HG03378 (cell line): ENCODE measurements at regions not wholly inside any gene's neighbourhood (a gene's known extent, or its start where the extent isn't known, plus 50 kb on each side); places are given as distances from the start of the nearest gene placed in this dataset.
"Not testable (repeated sequence)": the region's sequence is repeated elsewhere in the genome, so short reads cannot be mapped to it uniquely, and the experiment has no call there.

Experiments
- ATAC-seq: cut with Tn5 transposase; IDR thresholded peaks from one replicate; pipeline ENCODE4 v1.9.1; 2021; ENCODE audit warnings: mild to moderate bottlenecking, moderate library complexity; ENCODE audit not compliant: unreplicated experiment

GRCh38 chr9:27800692-27801370, 227.6 kb upstream of the C9orf72 start:
- ATAC-seq = no peak

- ATAC-seq = no peak
These were observed 228.3 kb upstream of the C9orf72 start for GRCh38 chr9:27801545-27801944.

GRCh38 chr9:27802418-27802817, 229.1 kb upstream of the C9orf72 start:
- ATAC-seq = no peak

GRCh38 chr9:27808864-27809263, 235.6 kb upstream of the C9orf72 start:
- ATAC-seq = no peak

GRCh38 chr9:27817747-27818146, 244.5 kb upstream of the C9orf72 start:
- no peak for ATAC-seq

- no peak for ATAC-seq
These were observed 245.1 kb upstream of the C9orf72 start for GRCh38 chr9:27818348-27818747.

DNA sequence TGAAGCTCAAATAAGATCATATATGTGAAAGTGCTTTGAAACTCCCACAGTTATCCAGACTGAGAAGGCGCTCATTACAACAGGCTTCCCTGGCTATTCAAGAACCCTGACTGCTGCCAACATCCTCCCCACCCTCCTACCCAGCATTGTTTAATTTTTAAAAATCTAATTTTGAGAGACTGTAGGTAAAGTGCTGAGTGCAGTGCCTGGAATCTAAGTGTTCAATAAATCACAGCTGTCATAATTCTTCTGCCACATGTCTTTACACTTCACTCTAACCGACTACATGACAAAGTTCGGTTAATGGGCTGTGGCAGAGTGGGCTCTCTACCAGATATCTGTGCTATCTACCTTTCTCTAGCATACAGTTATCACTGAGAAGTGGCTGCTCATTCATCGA, 255.6 kb upstream of the C9orf72 start:
- no peak for ATAC-seq

GRCh38 chr9:27829621-27830020, 256.3 kb upstream of the C9orf72 start:
- no peak for ATAC-seq

- not testable (repeated sequence) for ATAC-seq
These were observed 258.8 kb upstream of the C9orf72 start for GRCh38 chr9:27832108-27832507.

DNA sequence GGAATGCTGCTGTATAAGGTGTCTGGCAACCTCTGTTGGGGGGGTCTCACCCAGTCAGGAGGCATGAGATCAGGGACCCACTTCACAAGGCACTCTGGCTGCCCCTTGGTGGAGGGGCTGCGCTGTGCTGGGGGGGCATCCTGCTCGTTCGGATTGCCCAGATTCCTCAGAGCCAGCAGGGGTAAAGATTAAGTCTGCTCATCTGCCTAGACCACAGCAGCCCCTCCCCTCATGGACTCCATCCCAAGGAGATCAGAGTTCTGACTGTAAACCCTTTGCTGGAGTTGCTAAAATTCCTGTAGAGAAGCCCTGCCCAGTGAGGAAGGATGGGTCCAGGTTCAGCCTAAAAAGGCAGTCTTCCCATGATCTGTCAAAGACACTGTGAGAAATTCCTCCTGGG, 262.0 kb upstream of the C9orf72 start:
- no peak for ATAC-seq

DNA sequence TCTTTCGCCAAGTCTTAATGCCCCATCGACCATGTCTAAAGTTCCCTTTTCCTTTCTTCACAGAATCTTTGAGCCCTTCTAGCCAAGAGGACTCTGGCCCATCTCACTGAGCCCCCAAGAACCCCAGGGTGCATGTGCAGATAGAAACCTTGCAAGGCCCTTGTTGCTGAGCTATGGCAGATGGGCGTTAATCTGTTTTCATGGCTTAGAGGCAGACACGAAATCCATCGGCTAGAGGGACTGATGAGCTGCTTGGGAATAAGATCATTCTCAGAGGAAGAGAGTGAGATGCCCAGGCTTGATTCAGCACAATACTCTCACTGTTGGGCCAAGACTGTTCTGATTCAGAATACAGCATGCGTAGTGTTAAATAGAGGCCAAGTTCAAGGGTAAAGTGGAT, 262.5 kb upstream of the C9orf72 start:
- ATAC-seq = no peak

DNA sequence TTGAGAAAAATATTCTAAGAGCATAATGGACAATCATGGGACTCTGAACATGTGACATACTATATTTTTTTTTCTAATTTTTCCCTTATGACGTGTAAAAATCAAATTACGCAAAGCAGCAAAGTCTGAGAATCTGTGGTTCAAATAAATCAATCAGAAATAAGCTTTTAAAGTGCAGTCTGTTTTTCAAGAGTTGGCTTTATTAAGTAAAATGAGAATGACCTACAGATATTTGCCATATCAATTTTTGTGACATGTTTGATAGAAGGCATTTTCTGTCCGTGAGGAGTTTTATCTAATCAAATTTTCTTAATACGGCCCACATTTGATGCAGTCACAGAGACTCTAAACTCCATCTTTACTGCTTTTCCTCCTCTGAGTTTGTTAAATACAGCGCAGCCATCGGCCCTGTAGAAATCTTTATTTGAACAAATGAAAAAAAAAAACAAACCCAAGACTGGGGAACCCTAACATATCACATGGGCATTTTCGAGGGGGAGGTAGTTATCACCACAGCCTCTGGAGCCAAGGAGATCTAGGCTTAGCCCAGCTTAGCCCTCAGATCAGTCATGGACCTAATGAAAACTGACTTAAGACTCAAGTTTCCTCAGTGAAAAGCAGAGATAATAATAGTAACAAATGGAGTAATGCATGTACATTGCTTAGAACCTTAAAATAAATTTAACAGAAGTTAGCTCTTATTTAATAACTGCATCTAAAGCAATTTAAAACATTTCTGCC, 263.6 kb upstream of the C9orf72 start:
- ATAC-seq = no peak

GRCh38 chr9:27838876-27839275, 265.6 kb upstream of the C9orf72 start:
- no peak for ATAC-seq

- ATAC-seq = not testable (repeated sequence)
These were observed 266.5 kb upstream of the C9orf72 start for GRCh38 chr9:27839767-27840166.

- ATAC-seq = no peak
These were observed 271.5 kb upstream of the C9orf72 start for GRCh38 chr9:27844797-27845196.

DNA sequence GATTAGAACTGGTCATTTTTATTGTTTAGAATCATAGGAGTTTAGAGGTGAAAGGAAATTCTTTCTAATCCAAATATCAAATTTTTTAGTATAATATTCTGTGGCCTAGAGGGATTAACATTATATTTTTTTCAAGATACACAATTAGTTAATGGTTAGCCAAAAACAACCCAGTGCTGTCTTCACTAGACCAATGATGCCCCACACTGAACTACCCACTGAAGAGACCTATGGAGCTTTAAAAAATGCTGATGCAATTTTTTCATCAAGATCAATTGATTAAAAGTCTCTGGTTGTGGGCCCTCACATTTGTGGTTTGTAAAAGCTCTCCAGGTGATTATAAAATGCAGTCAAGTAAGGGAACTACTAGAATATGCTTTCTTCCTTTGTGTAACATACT, 274.1 kb upstream of the C9orf72 start:
- ATAC-seq = no peak

GRCh38 chr9:27847818-27848217, 274.5 kb upstream of the C9orf72 start:
- ATAC-seq = no peak

DNA sequence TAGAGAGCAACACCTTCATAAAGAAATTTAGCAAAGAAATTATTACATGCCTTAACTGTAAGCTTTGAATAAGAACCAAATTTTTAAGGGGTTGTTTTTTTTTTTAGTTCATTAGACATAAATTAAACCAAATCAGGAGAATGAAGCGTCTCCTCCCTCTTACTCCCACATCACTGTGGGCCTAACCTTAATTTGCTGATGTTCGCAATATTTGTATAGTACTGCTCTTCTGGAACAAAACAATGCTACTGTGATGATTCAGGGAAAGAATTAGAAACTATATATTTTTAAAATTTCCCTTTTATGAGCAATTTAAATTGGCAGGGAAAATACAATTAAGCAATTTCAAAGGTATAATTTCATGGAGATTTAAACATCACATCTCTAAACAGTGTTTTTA, 275.0 kb upstream of the C9orf72 start:
- ATAC-seq = no peak

DNA sequence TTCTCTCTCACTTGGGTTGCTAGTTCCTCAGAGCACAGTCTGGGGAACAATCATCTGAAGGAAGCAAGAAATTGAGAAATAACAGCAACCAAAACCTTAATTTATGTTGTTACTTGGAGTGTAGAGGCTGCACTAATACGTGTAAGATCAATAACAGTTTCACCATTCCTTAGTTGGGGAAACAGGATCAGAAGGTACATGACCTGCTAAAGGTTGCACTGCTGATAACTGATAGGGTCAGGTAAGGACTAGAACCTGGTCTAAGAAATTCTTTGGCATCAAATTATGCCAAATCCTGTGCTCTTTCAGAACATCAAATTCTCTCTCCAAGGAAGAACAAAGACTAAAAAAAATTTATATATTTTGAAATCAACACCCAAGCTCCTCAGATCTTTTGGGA, 278.6 kb upstream of the C9orf72 start:
- no peak for ATAC-seq

GRCh38 chr9:27853529-27853928, 280.2 kb upstream of the C9orf72 start:
- no peak for ATAC-seq

GRCh38 chr9:27856054-27856453, 282.8 kb upstream of the C9orf72 start:
- no peak for ATAC-seq

GRCh38 chr9:27856748-27857147, 283.5 kb upstream of the C9orf72 start:
- ATAC-seq = no peak

DNA sequence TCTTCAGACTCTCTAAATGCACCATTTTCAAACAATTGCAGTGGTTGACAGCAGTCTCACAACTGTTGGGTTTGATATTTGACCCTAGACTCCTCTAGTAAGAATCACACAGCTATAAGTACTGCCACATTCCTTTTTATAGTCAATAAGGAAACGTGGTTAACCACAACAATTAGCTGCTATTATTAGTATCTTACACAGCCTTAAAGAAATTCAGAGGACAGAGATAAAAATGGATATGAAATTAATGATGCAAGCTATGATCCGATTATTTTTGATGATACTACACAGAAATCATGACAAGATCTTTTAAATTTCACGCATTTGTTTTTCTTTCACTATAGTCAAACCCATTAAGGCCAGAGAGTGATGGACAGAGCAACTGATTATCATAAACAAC, 288.6 kb upstream of the C9orf72 start:
- no peak for ATAC-seq
